A549 (cell line): ENCODE measurements at regions not wholly inside any gene's neighbourhood (a gene's known extent, or its start where the extent isn't known, plus 50 kb on each side); places are given as distances from the start of the nearest gene placed in this dataset.

Source experiments
- CHD2 ChIP-seq: fragments of 150-350 bp; IDR thresholded peaks from 2 replicates; pipeline ENCODE4 v1.6.1; 2014; ENCODE audit warnings: low read length; ENCODE audit not compliant: partially characterized antibody
- HOXA7 ChIP-seq: fragments of 250-450 bp; sonication (Bioruptor Pico); IDR thresholded peaks from 2 replicates; pipeline ENCODE4 v1.5.0; 2020; ENCODE audit warnings: mild to moderate bottlenecking, moderate library complexity
- NFE2L2 ChIP-seq: fragments of 150-350 bp; conservative IDR thresholded peaks from 2 replicates; pipeline ENCODE4 v1.6.1; 2014; ENCODE audit warnings: low read length
- RAD21 ChIP-seq, 2 experiments: fragments of >200 bp in 1 of 2; sonication (Bioruptor Twin) in 1 of 2; formaldehyde crosslinking in 1 of 2; IDR thresholded peaks in 1 of 2; conservative IDR thresholded peaks in 1 of 2; 2 replicates in 1 of 2; 3 replicates in 1 of 2; pipeline ENCODE4 v1.6.1; 2012 to 2018; ENCODE audit warnings: inconsistent platforms in 1 of 2
- RCOR1 ChIP-seq: fragments of 150-350 bp; IDR thresholded peaks from 2 replicates; pipeline ENCODE4 v1.6.1; 2014; ENCODE audit warnings: antibody characterized with exemption, low read length, low read depth
- SREBF2 ChIP-seq: fragments of 450-650 bp; IDR thresholded peaks from 2 replicates; pipeline ENCODE4 v1.6.1; 2014; ENCODE audit warnings: mild to moderate bottlenecking, moderate library complexity
- TF ChIP-seq, protein P1 (sequence below): fragments of >200 bp; sonication (Bioruptor Twin); formaldehyde crosslinking; IDR thresholded peaks from 3 replicates; pipeline ENCODE4 v1.5.1; 2016
- TF ChIP-seq, protein P2 (sequence below): fragments of 200-600 bp; sonication (generic); IDR thresholded peaks from 2 replicates; pipeline ENCODE4 v1.6.1; 2016; ENCODE audit warnings: antibody characterized with exemption, mild to moderate bottlenecking, moderate library complexity

- TF ChIP-seq, protein P1, sequence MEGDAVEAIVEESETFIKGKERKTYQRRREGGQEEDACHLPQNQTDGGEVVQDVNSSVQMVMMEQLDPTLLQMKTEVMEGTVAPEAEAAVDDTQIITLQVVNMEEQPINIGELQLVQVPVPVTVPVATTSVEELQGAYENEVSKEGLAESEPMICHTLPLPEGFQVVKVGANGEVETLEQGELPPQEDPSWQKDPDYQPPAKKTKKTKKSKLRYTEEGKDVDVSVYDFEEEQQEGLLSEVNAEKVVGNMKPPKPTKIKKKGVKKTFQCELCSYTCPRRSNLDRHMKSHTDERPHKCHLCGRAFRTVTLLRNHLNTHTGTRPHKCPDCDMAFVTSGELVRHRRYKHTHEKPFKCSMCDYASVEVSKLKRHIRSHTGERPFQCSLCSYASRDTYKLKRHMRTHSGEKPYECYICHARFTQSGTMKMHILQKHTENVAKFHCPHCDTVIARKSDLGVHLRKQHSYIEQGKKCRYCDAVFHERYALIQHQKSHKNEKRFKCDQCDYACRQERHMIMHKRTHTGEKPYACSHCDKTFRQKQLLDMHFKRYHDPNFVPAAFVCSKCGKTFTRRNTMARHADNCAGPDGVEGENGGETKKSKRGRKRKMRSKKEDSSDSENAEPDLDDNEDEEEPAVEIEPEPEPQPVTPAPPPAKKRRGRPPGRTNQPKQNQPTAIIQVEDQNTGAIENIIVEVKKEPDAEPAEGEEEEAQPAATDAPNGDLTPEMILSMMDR = no peak
- no peak for TF ChIP-seq SREBF2
- TF ChIP-seq, protein P2, sequence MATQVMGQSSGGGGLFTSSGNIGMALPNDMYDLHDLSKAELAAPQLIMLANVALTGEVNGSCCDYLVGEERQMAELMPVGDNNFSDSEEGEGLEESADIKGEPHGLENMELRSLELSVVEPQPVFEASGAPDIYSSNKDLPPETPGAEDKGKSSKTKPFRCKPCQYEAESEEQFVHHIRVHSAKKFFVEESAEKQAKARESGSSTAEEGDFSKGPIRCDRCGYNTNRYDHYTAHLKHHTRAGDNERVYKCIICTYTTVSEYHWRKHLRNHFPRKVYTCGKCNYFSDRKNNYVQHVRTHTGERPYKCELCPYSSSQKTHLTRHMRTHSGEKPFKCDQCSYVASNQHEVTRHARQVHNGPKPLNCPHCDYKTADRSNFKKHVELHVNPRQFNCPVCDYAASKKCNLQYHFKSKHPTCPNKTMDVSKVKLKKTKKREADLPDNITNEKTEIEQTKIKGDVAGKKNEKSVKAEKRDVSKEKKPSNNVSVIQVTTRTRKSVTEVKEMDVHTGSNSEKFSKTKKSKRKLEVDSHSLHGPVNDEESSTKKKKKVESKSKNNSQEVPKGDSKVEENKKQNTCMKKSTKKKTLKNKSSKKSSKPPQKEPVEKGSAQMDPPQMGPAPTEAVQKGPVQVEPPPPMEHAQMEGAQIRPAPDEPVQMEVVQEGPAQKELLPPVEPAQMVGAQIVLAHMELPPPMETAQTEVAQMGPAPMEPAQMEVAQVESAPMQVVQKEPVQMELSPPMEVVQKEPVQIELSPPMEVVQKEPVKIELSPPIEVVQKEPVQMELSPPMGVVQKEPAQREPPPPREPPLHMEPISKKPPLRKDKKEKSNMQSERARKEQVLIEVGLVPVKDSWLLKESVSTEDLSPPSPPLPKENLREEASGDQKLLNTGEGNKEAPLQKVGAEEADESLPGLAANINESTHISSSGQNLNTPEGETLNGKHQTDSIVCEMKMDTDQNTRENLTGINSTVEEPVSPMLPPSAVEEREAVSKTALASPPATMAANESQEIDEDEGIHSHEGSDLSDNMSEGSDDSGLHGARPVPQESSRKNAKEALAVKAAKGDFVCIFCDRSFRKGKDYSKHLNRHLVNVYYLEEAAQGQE = no peak
- no peak for TF ChIP-seq RAD21 (conservative IDR thresholded peaks at IDR 0.05 in 1 of 2, IDR thresholded peaks at IDR 0.05 in 1 of 2)
- TF ChIP-seq HOXA7 = no peak
- no peak for TF ChIP-seq RCOR1
- TF ChIP-seq NFE2L2 = no peak
- no peak for TF ChIP-seq CHD2
Observed at GRCh38 chr1:22303816-22304215, 147.8 kb upstream of the ZBTB40 start.
